ENCODE measurements at regions not wholly inside any gene's neighbourhood (a gene's known extent, or its start where the extent isn't known, plus 50 kb on each side); places are given as distances from the start of the nearest gene placed in this dataset.

- no peak for TF ChIP-seq EZH2 (IDR thresholded peaks at IDR 0.05; ENCODE audit: low read length, unreplicated experiment)
- no peak for TF ChIP-seq CTCF (conservative IDR thresholded peaks at IDR 0.05; ENCODE audit: low read depth, low read length)
- no peak for TF ChIP-seq EZH2phosphoT487 (IDR thresholded peaks at IDR 0.05; ENCODE audit: borderline replicate concordance, low read length)
These were observed 151.9 kb downstream of the GXYLT1 start for GRCh38 chr12:41992692-41993215.

All from PC-3 (cell line).